ENCODE measurements at regions not wholly inside any gene's neighbourhood (a gene's known extent, or its start where the extent isn't known, plus 50 kb on each side); places are given as distances from the start of the nearest gene placed in this dataset.

DNA sequence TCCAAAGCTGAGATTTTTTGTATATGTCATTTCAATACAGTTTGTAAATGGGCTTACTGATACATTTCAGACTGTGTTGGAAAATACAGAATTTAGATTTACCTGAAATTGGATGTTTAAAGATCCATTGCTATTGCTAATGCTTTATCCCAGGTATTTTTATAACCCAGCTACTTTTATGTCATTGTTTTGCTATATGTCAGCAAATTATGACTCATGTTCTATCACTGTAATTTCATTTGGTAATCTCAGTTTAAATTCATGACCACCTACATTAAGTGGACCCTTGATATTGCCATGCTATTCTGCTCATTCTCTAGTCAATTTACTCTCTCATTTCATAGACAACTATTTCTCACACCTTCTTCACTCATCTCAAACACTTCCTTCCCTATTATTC lies 281.2 kb downstream of the IPO8 start:
- no peak for TF ChIP-seq CTCF (IDR thresholded peaks at IDR 0.05; ENCODE audit: insufficient read depth, low read depth, low read length, missing control alignments)
- no peak overlapping the region for H3K4me3 ChIP-seq (ENCODE audit: low read depth, low read length)
- DNase-seq (ENCODE audit: low read depth) = no peak

DNA sequence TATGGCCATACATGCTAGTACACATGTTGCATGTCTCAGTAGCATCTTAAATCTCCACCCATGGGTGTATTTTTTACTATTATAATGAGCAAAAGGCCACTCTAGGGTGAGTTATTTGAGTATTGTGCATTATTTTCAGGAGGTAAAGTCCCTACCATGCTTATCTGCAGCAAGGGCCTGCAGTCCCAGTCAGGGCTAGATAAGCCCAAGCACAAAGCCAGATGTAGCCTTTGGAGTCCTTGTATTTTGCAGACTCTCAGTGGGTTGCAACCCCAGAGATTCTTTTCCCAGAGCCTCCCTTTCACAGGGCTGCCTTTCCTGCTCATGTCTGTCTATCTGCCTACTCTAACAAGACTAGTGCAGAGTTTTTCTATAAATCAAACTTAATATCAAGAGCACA lies 295.3 kb downstream of the IPO8 start:
- TF ChIP-seq CTCF (IDR thresholded peaks at IDR 0.05; ENCODE audit: insufficient read depth, low read depth, low read length, missing control alignments) = no peak
- no peak overlapping the region for H3K4me3 ChIP-seq (ENCODE audit: low read depth, low read length)
- DNase-seq (ENCODE audit: low read depth) = no peak

GRCh38 chr12:30399859-30400258 lies 295.8 kb downstream of the IPO8 start:
- no peak overlapping the region for H3K4me3 ChIP-seq (ENCODE audit: low read depth, low read length)
- TF ChIP-seq CTCF (IDR thresholded peaks at IDR 0.05; ENCODE audit: insufficient read depth, low read depth, low read length, missing control alignments) = no peak
- no peak for DNase-seq (ENCODE audit: low read depth)

GRCh38 chr12:30396576-30396975 lies 299.1 kb downstream of the IPO8 start:
- no peak overlapping the region for H3K4me3 ChIP-seq (ENCODE audit: low read depth, low read length)
- DNase-seq (ENCODE audit: low read depth) = no peak
- no peak for TF ChIP-seq CTCF (IDR thresholded peaks at IDR 0.05; ENCODE audit: insufficient read depth, low read depth, low read length, missing control alignments)

- no peak overlapping the region for H3K4me3 ChIP-seq (ENCODE audit: low read depth, low read length)
- TF ChIP-seq CTCF (IDR thresholded peaks at IDR 0.05; ENCODE audit: insufficient read depth, low read depth, low read length, missing control alignments) = no peak
- no peak for DNase-seq (ENCODE audit: low read depth)
Observed at GRCh38 chr12:30395190-30395589, 300.5 kb downstream of the IPO8 start.

- no peak for TF ChIP-seq CTCF (IDR thresholded peaks at IDR 0.05; ENCODE audit: insufficient read depth, low read depth, low read length, missing control alignments)
- DNase-seq (ENCODE audit: low read depth) = no peak
- H3K4me3 ChIP-seq (ENCODE audit: low read depth, low read length) = no peak overlapping the region
Observed at GRCh38 chr12:30391766-30392366, 303.8 kb downstream of the IPO8 start.

GRCh38 chr12:30385706-30386105 lies 310.0 kb downstream of the IPO8 start:
- no peak for TF ChIP-seq CTCF (IDR thresholded peaks at IDR 0.05; ENCODE audit: insufficient read depth, low read depth, low read length, missing control alignments)
- H3K4me3 ChIP-seq (ENCODE audit: low read depth, low read length) = no peak overlapping the region
- DNase-seq (ENCODE audit: low read depth) = no peak
